HG03175 (cell line): ENCODE measurements at regions not wholly inside any gene's neighbourhood (a gene's known extent, or its start where the extent isn't known, plus 50 kb on each side); places are given as distances from the start of the nearest gene placed in this dataset.
A peak's percentile ranks its signal among the peaks of the same experiment; 100 is the strongest.

Experiments used
- ATAC-seq: cut with Tn5 transposase; IDR thresholded peaks from one replicate; pipeline ENCODE4 v1.9.1; 2021; ENCODE audit warnings: mild to moderate bottlenecking, moderate library complexity; ENCODE audit not compliant: unreplicated experiment

DNA sequence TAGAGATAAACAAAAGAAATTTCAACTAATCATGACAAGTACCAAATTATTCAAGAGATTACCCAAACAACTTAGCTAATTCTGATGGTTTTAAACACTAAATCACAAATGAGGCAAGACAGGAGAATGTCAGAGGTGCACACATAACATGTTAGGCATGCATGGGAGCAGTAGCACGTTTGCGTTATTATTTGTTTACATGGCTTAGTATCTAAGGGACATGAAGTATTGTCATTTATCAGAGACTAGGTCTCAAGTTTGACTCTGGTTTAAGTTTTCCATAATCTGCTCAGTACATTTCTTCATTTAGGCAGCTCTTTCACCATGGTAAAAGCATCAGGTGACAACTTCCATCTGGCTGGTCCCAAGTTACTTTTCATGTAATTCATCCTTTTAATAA, 244.1 kb upstream of the TNC start:
- no peak for ATAC-seq

GRCh38 chr9:115362640-115363039, 244.7 kb upstream of the TNC start:
- no peak for ATAC-seq

DNA sequence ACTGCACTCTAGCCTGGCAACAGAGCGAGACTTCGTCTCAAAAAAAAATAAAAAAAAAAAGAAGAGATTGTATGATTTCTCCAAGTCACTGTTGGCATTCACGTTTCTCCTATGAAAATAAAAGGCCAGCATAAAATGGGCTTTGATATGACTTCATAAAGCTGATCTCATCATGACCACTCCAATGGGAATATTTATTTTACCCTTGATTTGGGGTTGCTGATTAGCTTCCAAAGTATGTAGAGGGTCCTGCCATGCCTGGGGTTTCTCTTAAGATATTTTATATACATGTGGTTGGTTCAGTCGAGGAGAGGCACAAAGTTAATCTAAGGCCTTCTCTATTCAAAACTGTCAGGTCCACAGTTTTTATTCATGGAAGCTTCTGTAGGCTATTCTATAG, 247.0 kb upstream of the TNC start:
- no peak for ATAC-seq

DNA sequence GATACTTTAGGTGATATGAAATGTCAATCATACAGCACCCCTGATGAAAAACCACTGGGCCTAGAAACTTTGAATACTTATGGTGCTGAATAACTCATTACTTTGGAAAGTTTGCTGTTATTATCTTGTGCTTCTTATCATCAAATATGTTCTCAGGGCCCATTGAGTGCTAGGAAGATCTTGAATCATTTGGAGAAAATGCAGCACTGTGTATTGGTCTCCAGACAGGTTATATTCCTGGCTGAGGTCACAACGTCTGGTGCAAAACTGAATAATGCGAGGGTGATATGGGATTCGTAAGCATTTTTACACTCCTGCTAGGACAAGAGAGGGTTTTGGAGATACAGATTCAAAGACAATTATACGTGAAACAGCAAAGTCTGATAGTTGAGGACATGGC, 249.4 kb upstream of the TNC start:
- ATAC-seq = no peak

DNA sequence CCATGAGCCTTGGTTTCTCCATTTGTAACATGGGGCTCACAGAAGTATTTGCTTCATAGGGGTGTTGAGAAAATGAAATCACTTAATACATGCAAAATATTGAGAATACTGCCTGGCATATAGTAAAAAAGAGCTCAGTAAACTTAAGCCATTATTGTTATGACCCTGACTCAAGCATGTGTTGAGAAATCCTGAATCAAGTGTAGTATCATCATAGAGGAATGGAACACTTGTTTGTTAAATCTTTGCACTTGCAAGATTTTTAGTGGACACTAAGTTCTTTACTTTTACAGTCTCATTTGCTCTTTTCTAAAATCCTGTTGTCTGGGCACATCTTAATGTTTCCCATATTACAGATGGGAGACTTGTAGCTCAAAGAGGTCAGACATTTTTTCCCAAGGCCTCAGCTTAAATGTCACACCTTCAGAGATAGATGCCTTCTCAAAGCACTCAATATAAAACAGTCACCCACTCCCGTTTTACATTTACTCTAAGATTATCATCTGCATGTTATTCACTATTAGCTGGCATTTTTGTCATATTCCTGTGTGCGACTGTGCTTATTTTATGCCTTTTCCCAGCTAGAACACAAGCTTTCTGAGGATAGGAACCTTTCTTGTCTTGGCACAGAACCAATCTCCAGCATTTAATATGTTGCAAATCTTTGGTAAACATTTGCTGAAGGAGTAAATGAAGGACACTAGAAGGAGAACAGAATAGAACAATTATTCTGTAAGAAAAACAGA, 250.0 kb upstream of the TNC start:
- ATAC-seq = no peak

DNA sequence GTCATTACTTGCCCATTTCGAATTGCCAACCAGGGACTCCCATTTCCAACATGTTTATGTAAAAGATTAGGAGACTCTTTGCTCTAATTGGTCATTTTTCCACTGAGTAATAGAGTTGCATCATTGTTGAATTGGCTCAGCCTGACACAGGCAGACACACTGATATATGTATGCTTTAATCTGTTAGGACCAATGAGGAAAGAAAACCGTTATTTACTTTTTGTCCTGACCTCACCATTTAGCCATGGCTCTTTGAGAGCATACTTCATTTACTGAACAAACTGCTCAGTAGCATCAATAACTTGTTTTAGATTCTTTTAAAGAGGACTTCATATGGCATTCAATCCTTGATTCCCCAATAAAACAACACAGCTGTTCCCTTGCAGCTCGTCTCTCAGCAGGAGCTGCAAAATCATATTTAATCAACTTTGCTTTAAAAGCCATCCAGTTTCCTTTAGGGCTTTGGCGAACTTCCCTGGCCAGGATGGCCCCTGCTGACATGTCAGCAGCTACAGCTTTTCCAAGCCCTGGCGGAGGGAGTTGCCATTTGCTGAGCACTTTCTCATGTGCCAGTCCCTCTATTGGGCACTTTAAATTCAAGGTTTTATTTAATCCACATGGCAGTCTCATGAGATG, 251.5 kb upstream of the TNC start:
- no peak for ATAC-seq

DNA sequence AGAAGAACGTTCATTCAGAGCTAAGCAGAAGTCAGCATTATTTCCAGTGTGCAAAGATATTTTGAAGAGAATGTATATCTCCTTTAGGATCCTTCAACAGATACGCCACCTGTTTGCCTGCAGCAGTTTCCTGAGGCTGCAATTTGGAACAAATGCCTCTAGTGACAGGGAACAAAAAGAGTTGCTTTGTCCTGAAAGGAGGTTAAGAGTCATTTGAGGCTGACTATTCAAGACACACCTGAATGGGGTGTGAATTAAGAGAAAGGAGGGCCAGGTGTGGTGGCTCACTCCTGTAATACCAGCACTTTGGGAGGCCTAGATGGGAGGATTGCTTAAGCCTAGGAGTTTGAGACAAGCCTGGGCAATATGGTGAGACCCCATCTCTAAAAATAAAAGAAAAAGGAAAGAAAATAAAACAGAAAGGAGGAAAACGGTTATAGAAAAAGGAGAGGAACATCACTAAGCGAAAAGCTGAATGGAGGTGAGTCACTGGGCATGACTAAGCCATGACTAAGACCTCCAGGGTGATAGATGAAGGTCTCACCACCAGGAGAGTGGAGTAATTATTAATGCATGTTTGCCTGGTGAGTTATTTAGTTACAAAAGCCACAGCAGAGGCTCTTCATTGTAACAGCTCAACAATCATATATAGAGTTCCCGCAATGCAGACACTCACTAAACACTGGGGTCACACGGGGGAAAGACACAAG, 255.2 kb upstream of the TNC start:
- peak; percentile 96 for ATAC-seq

- no peak for ATAC-seq
These were observed 255.7 kb upstream of the TNC start for GRCh38 chr9:115373710-115374045.

GRCh38 chr9:115374724-115375268, 256.8 kb upstream of the TNC start:
- no peak for ATAC-seq

GRCh38 chr9:115378241-115378640, 260.3 kb upstream of the TNC start:
- ATAC-seq = no peak

DNA sequence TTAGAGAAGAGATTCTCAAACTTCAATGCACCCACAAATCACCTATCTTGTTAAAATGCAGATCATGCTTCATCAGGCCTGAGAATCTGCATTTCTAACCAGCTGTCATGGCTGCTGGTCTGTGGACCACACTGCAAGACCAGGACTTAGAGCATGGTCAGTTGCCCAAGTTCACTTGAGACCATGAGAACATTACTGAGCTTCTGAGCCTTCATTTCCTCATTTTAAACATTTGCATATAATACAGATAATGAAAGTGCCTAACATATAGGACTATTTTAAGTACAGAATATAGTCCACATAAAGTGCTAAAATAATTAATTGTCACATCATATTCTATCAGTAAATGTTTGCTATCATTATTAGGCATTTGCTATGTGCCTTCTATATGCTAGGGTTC, 260.8 kb upstream of the TNC start:
- ATAC-seq = peak; percentile 73

DNA sequence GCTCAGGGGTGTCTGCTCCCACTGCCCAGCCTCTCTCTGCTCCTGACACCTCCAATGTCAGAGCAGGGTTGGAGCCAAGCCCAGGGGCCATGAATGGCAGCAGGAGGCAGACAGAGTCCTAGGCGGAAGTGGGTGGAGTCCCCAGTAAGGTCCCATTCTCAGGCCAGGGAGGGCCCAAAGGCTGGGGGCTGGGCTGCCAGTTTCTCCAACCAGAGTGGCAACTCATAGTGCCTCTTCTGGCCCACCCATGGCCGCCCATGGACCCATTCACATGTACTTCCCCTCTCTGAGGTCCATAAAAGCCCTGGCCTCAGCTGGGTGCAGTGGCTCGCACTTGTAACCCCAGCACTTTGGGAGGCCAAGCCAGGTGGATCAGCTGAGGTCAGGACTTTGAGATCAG, 261.8 kb upstream of the TNC start:
- ATAC-seq = no peak

- no peak for ATAC-seq
These were observed 264.9 kb upstream of the TNC start for GRCh38 chr9:115382865-115383264.

DNA sequence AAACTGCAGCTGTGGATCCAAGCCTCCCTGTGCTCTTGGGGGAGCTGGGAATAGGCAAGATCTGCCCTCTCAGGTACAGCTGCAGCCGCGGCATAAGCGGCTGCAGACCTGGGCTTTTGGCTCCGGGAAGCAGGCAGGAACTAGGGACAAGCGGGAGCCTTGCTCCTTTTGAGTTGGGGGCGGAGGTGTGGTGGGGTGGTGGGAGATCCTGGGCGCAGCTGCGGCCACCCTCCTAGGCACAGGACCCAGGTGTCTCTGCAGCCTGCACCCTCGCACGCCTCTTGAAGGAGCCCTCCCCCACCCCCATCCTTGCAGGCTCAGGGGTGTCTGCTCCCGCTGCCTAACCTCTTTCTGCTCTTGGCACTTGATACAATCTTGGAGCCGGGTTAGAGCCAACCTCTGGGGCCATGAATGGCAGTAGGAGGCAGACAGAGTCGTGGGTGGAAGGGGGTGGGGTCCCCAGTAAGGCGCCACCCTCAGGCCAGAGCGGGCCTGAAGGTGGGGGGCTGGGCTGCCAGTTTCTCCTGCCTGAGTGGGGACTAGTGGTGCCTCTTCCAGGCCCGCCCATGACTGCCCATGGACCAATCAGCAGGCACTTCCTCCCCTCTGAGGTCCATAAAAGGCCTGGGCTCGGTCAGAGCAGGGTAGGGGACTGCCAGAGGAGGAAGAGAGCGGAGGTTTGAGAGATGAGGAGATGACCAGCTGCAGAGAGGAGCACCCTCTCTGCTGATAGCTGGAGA, 267.6 kb upstream of the TNC start:
- no peak for ATAC-seq

DNA sequence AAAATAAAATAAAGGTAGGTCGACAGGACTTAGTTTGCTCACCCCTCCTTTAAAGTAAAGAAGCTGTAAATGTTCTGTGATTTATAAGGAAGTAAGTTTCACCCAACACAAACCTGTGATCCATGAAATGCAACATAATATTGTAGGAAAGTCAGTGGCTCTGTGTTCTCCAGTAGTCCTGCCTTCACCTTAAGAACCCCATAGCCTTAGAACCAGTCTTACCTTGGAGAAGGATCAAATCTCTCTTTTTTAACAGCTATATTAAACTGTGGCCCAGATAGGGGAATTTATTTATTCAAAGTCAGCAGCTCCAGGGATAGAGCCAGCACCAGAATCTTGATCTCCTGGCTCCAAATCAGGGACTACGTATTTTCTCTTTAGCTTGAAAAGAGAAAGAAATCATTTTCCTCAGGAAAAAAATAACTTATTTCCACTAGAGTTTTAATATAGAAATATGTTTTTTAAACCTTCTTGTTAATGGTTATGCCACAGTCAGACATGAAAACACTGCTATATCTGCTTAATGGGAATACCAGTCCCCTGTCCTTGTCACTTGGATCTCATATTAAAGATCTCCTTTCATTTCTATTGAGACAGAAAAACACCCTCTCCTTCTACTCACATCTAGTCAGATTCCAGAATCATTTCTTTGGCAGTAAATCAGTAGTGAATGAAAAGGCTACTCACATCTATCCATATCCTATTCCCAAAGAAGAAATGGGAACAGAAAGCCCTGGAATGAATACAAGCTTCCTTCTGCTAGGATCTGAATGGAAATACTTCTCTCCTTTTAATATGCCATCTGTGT, 269.2 kb upstream of the TNC start:
- ATAC-seq = no peak

GRCh38 chr9:115391168-115391825, 273.3 kb upstream of the TNC start:
- ATAC-seq = no peak

DNA sequence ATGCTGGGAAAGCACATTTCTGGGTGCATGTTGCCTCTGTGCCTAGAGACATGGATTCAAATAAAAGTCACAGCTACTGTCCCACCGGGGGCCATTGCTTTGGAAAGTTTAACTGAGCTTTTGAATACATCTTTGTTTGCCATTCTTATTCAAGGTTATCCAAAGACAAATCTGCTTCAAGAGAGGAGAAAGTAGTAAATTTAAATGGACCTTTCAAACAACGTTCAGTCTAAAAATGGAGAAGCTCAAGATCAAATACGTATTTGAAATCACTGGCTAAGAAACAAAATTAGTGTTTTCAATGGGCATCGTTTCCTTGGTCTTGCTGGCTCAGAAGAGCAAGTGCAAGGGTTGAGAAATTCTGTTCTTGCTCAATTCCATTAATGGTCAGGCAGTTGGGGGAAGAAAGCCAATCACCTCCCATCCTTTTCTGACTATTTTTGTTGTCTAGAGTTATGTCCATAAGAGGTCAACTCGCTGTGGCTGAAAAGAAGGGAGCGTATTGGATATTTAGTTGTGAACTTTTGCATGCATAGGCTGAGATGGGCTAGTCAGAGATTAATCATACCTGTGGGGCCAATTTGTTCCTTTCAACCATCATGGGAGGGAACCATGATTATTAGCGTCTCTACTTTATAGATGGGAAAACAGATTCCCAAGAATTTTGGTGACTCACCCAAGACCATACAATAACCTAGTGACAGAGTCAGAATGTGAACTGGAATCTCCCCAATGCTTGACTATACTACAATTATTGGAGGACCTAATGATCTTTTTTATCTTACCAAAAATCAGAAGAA, 276.2 kb upstream of the TNC start:
- no peak for ATAC-seq

DNA sequence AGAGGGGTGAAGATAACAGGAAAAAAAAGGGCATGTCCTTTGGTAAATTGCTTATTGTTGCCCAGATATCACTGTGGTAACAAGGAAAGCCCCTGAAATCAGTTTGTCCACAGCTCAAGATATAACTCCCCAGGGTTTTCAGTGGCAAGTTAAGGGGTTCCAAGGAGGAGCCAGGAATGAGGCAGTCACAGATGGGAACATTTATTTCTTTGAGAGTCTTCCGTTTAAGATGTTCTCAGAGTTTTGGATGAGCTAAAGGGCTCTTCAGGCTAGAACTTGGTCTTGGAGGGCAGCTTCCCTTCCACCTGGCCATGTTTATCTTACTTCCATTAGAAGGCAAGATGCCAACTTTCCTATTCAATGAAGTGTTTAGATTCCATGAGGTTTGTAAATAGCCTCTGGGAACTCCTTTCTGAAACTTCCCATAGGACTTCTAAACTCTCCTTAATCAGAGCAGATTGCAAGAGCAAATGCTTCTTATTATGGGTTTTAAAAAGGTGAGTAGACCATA, 277.6 kb upstream of the TNC start:
- ATAC-seq = no peak

DNA sequence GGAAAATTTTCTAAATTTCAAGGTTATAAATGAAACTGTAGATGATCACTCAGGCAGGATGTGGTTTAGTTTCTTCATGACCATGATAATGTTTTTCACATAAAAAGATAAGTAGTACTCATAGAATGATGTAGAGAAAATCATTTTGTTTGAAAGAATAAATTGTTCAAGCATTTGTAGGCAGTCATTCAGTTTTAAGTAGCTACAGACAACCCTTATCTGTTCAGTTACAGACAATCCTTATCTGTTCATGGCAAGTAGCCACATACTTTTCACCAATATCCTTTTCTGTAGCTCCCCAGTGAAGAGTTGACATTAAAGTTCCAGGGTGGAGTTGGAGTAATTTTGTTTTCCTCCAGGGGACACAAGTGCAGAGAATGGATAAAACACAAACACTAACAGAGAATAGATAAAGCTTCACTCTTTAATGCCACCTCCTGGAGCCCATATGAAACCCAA, 278.1 kb upstream of the TNC start:
- ATAC-seq = no peak
